GM19023 (cell line): ENCODE measurements at regions not wholly inside any gene's neighbourhood (a gene's known extent, or its start where the extent isn't known, plus 50 kb on each side); places are given as distances from the start of the nearest gene placed in this dataset.
"Not testable (repeated sequence)": the region's sequence is repeated elsewhere in the genome, so short reads cannot be mapped to it uniquely, and the experiment has no call there.

Experiments
- ATAC-seq: cut with Tn5 transposase; IDR thresholded peaks from one replicate; pipeline ENCODE4 v1.9.1; 2021; ENCODE audit warnings: mild to moderate bottlenecking, moderate library complexity; ENCODE audit not compliant: unreplicated experiment

GRCh38 chr9:29422438-29422837 is 1849.2 kb upstream of the C9orf72 start:
- no peak for ATAC-seq

GRCh38 chr9:29432191-29432590 is 1858.9 kb upstream of the C9orf72 start:
- no peak for ATAC-seq

- ATAC-seq, result not testable (repeated sequence)
Observed at GRCh38 chr9:29432656-29433055, 1859.4 kb upstream of the C9orf72 start.

- ATAC-seq, result no peak
Observed at GRCh38 chr9:29435368-29435767, 1862.1 kb upstream of the C9orf72 start.

- no peak for ATAC-seq
Observed at GRCh38 chr9:29437526-29437925, 1864.2 kb upstream of the C9orf72 start.

GRCh38 chr9:29439961-29440360 is 1866.7 kb upstream of the C9orf72 start:
- ATAC-seq, result no peak

GRCh38 chr9:29440449-29440848 is 1867.2 kb upstream of the C9orf72 start:
- ATAC-seq, result no peak

GRCh38 chr9:29445751-29446150 is 1872.5 kb upstream of the C9orf72 start:
- no peak for ATAC-seq

GRCh38 chr9:29449306-29449705 is 1876.0 kb upstream of the C9orf72 start:
- ATAC-seq, result no peak

- not testable (repeated sequence) for ATAC-seq
Observed at GRCh38 chr9:29450343-29450875, 1877.1 kb upstream of the C9orf72 start.

- no peak for ATAC-seq
Observed at GRCh38 chr9:29456940-29457339, 1883.7 kb upstream of the C9orf72 start.

GRCh38 chr9:29475471-29475870 is 1902.2 kb upstream of the C9orf72 start:
- ATAC-seq, result no peak

- no peak for ATAC-seq
Observed at GRCh38 chr9:29511680-29512079, 1938.4 kb upstream of the C9orf72 start.

GRCh38 chr9:29514336-29514735 is 1941.1 kb upstream of the C9orf72 start:
- ATAC-seq, result no peak

- ATAC-seq, result no peak
Observed at GRCh38 chr9:29514862-29515261, 1941.6 kb upstream of the C9orf72 start.

GRCh38 chr9:29548436-29548835 is 1975.2 kb upstream of the C9orf72 start:
- no peak for ATAC-seq

- no peak for ATAC-seq
Observed at GRCh38 chr9:29555502-29555901, 1982.2 kb upstream of the C9orf72 start.

- ATAC-seq, result no peak
Observed at GRCh38 chr9:29556317-29556716, 1983.0 kb upstream of the C9orf72 start.

- ATAC-seq, result no peak
Observed at GRCh38 chr9:29556746-29557145, 1983.5 kb upstream of the C9orf72 start.

- no peak for ATAC-seq
Observed at GRCh38 chr9:29564564-29564963, 1991.3 kb upstream of the C9orf72 start.

- ATAC-seq, result no peak
Observed at GRCh38 chr9:29575219-29575618, 2001.9 kb upstream of the C9orf72 start.

GRCh38 chr9:29588361-29588760 is 2015.1 kb upstream of the C9orf72 start:
- no peak for ATAC-seq

GRCh38 chr9:29609282-29609681 is 2036.0 kb upstream of the C9orf72 start:
- no peak for ATAC-seq
